IPS-20b (cell line): ENCODE measurements at regions not wholly inside any gene's neighbourhood (a gene's known extent, or its start where the extent isn't known, plus 50 kb on each side); places are given as distances from the start of the nearest gene placed in this dataset.

Experiments used
- H3K27ac ChIP-seq: one replicate; pipeline ENCODE4 v1.5.1; 2013; ENCODE audit warnings: low read length
- H3K27me3 ChIP-seq: 2 replicates; pipeline ENCODE4 v1.6.1; 2013; ENCODE audit warnings: mild to moderate bottlenecking, low read length, inconsistent platforms; ENCODE audit not compliant: insufficient read depth
- H3K36me3 ChIP-seq: 2 replicates; pipeline ENCODE4 v1.6.1; 2013; ENCODE audit warnings: low read depth, mild to moderate bottlenecking, inconsistent platforms, low read length, moderate library complexity; ENCODE audit not compliant: insufficient read depth
- H3K4me1 ChIP-seq: 2 replicates; pipeline ENCODE4 v1.6.1; 2013; ENCODE audit warnings: mild to moderate bottlenecking, control low read depth, inconsistent platforms, low read length, moderate library complexity; ENCODE audit not compliant: insufficient read depth
- H3K4me3 ChIP-seq: 2 replicates; pipeline ENCODE4 v1.5.1; 2013; ENCODE audit warnings: mild to moderate bottlenecking, low read length, inconsistent platforms
- H3K9ac ChIP-seq: 2 replicates; pipeline ENCODE4 v1.6.1; 2013; ENCODE audit warnings: low read depth, mild to moderate bottlenecking, inconsistent platforms, low read length, moderate library complexity
- H3K9me3 ChIP-seq: 2 replicates; pipeline ENCODE4 v1.6.1; 2013; ENCODE audit warnings: mild to moderate bottlenecking, low read depth, low read length, inconsistent platforms; ENCODE audit not compliant: insufficient read depth

DNA sequence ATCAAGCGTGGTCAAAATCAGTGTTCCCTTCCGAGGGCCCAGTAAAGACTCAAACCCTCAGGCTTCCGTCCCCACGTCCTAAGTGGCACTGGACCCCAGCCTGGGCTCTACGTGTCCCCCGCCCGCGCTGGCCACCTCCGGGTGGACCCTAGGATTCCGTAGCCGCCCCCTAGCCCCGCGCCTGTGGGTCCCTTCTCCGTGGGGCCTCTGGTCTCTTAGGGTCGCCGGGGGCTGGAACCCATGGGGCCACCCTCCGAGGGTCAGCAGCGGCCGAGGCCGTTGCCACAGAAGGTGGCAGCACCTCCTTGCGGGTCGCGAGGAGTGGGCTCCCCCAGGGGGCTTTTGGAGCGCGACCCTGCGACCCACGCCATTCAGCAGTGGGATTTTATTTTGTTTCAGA lies 170.5 kb upstream of the EEPD1 start:
- Histone ChIP-seq H3K9me3 (no peaks in the 10 kb centered on the region), H3K36me3 (no peaks in the 10 kb centered on the region), H3K4me3 (no peak overlapping the region), H3K27me3 (no peaks in the 10 kb centered on the region), H3K27ac (no peak overlapping the region), H3K9ac (no peak overlapping the region), H3K4me1 (peaks cover 13% of the 10 kb centered on the region)

DNA sequence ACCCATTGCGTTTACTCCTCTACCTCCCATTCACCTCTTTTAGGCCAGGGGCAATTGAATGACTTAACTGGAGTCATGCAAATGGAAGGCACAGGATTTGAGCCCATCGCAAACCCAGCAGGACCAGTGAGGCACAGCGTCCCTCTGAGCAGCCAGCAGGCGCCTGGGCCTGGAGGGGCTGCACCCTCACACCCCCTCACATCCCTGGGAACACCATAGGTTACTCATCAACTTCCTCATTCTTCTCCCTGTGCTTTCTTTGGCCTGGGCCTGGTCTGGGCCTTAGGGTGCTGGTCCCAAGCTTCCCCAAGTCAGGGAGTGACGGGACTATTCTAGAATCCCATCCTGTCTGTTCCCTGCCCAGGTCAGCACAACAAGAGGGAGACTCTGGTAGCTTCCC lies 169.4 kb upstream of the EEPD1 start:
- H3K9me3 ChIP-seq = no peaks in the 10 kb centered on the region
- no peaks in the 10 kb centered on the region for H3K27me3 ChIP-seq
- peaks cover 12% of the 10 kb centered on the region for H3K4me1 ChIP-seq

DNA sequence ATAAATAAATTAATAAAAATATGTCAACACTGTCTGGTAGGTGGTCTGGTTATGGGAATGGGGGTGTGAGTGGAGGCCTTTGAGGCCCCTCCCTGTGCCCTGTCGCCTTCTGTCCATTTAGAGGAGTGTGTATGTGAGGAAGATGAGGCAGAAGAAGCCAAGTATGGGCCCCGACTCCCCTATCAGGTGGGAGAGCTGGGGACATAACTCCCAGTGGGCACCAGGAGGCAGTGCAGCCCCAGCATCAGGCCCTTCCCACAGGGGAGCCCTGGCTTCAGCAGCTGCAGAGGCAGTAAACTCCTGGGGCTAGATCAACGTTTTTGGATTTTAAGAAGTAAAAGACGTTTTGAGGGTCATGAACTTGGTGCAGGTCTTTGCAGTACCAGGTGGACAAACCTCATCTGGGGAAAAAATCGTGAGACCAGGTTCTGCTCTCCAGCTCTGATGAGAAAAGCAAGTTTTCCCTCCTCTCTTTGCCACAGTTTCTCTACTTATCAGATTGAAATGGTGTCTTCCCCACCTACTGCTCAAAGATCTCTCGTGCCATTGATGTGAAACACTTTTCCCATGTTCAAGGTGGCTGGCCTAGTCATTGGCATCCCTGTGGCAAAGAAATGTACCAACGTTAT lies 167.8 kb upstream of the EEPD1 start:
- Histone ChIP-seq H3K4me3 (no peak overlapping the region), H3K9me3 (no peaks in the 10 kb centered on the region), H3K9ac (0 out of 2 replicates have a peak overlapping the region, but pooled peaks have one; percentile 54), H3K36me3 (no peaks in the 10 kb centered on the region), H3K27me3 (no peaks in the 10 kb centered on the region), H3K4me1 (no peaks in the 10 kb centered on the region), H3K27ac (no peak overlapping the region)

More for the DNA sequence above, 169.4 kb upstream of the EEPD1 start:
- no peak overlapping the region for H3K4me3 ChIP-seq
- H3K27ac ChIP-seq = no peak overlapping the region
- no peaks in the 10 kb centered on the region for H3K36me3 ChIP-seq
- no peak overlapping the region for H3K9ac ChIP-seq

DNA sequence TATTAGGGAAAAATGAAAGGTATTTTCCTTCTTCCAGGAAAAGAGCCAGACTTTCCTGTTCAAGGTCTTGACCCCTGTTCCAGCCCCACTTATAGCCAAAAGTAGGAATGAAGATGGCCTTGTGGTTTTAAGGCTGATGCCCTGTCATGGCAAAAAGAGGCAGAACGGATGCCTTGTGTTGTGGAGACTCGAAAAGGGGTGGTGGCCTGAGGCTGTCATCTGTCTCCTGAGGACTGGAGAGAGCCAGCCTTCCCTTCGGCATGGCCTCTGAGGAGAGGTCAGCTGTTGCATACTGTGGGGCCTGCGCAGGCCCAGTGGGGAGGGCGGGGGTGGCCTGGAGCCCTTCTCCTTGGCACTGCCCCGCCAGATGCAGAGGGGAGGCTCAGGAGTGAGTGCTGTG lies 166.0 kb upstream of the EEPD1 start:
- H3K9ac ChIP-seq = no peak overlapping the region
- H3K9me3 ChIP-seq = no peaks in the 10 kb centered on the region
- no peak overlapping the region for H3K27ac ChIP-seq
- H3K36me3 ChIP-seq = no peaks in the 10 kb centered on the region
- H3K4me1 ChIP-seq = no peaks in the 10 kb centered on the region
- no peaks in the 10 kb centered on the region for H3K27me3 ChIP-seq
- no peak overlapping the region for H3K4me3 ChIP-seq

DNA sequence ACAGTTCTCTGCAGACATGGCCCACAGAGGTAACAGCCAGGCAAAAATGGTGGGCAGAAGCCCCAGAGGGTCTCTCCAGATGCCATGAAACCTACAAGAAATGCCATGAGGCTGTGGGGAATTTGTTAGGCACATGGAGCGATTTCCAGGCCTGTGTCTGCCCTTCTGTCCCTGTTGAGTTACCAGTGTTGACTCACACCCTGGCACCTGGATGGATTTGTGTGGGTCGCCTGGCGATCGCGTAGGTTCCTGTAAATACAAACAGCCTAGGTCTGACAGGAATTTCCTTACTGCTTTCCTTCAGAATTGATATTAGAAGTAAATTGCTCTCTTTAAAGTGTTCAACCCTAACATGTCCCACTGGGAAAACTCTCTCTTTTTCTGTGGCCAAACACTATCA lies 164.9 kb upstream of the EEPD1 start:
- no peaks in the 10 kb centered on the region for H3K9me3 ChIP-seq
- no peaks in the 10 kb centered on the region for H3K36me3 ChIP-seq
- H3K9ac ChIP-seq = no peak overlapping the region
- H3K27me3 ChIP-seq = no peaks in the 10 kb centered on the region
- H3K27ac ChIP-seq = no peak overlapping the region
- no peak overlapping the region for H3K4me3 ChIP-seq
- H3K4me1 ChIP-seq = no peaks in the 10 kb centered on the region

DNA sequence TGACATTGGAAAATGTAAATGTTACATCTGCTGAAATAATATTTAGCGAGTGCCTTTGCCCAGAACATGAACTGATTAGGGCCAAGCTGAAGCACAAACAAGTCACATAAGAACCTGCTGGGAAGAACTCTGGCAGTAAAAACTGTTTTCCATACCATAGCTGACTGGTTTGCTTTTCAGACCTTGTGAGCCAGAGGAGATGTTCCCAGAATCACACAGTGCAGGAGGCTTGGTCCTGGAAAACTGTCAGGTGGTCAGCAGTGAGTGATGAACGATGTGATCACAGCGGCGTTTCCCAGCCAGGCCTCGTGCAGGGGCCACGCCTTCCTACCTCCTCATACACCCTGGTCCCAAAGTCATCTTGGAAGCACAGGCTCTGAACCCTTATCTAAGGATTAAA lies 164.2 kb upstream of the EEPD1 start:
- H3K9ac ChIP-seq = no peak overlapping the region
- no peaks in the 10 kb centered on the region for H3K9me3 ChIP-seq
- no peak overlapping the region for H3K27ac ChIP-seq
- no peaks in the 10 kb centered on the region for H3K36me3 ChIP-seq
- H3K4me3 ChIP-seq = no peak overlapping the region
- no peaks in the 10 kb centered on the region for H3K4me1 ChIP-seq
- H3K27me3 ChIP-seq = no peaks in the 10 kb centered on the region

DNA sequence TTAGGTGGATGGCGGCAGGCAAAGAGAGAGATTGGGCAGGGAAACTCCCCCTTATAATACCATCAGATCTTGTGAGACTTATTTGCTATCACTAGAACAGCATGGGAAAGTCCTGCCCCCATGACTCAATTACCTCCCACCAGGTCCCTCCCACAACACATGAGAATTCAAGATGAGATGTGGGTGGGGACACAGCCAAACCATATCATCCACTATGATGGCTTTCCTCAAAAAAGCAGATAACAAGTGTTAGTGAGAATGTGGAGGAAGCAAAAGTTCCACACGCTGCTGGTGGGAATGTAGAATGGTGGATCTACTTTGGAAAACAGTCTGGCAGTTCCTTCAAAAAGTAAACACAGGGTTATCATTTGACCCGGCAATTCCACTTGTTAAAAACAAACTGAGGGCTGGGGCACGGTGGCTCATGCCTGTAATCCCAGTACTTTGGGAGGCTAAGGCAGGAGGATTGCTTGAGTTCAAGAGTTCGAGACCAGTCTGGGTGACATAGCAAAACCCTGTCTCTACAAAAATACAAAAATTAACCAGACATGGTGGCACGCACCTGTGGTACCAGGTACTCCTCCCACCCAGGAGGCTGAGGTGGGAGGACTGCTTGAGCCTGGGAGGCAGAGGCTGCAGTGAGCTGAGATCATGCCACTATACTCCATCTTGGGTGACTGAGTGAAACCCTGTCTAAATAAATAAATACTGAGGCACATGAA lies 161.4 kb upstream of the EEPD1 start:
- Histone ChIP-seq H3K27ac (no peak overlapping the region), H3K9ac (no peak overlapping the region), H3K4me1 (no peaks in the 10 kb centered on the region)

DNA sequence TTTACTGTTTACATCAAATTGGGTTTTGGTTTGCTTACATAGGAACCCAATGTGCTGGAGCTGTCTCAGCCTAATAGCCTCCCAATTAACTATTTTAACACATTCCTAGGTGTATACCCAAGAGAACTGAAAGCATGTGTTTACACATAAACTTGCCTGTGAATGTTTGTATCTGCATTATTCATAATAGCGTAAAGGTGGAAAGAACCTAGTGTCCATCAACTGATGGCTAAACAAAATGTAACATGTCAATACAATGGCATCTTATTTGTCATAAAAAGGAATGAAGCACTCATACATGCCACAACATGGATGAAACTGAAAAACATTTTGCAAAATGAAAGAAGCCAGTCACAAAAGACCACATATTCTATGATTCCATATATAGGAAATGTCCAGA lies 160.6 kb upstream of the EEPD1 start:
- H3K36me3 ChIP-seq = no peaks in the 10 kb centered on the region
- no peaks in the 10 kb centered on the region for H3K27me3 ChIP-seq
- H3K4me1 ChIP-seq = no peaks in the 10 kb centered on the region
- no peaks in the 10 kb centered on the region for H3K9me3 ChIP-seq
- no peak overlapping the region for H3K9ac ChIP-seq
- no peak overlapping the region for H3K4me3 ChIP-seq
- no peak overlapping the region for H3K27ac ChIP-seq

More for the DNA sequence above, 161.4 kb upstream of the EEPD1 start:
- Histone ChIP-seq H3K27me3 (no peaks in the 10 kb centered on the region), H3K9me3 (no peaks in the 10 kb centered on the region), H3K4me3 (no peak overlapping the region), H3K36me3 (no peaks in the 10 kb centered on the region)

DNA sequence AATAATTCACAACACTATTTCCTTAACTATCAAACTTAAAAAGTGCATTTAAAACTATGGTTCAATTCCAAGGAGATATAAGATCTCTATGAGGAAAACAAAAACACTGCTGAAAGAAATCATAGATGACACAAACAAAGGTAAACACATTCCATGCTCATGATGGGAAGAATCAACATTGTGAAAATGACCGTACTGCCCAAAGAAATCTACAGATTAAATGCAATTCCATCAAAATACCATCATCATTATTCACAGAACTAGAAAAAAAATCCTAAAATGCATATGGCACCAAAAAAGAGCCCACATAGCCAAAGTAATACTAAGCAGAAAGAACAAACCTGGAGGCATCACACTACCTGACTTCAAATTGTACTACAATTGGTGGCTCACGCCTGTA lies 159.9 kb upstream of the EEPD1 start:
- Histone ChIP-seq H3K9me3 (no peaks in the 10 kb centered on the region), H3K27ac (no peak overlapping the region), H3K4me3 (no peak overlapping the region), H3K36me3 (no peaks in the 10 kb centered on the region), H3K4me1 (no peaks in the 10 kb centered on the region), H3K9ac (no peak overlapping the region), H3K27me3 (no peaks in the 10 kb centered on the region)

DNA sequence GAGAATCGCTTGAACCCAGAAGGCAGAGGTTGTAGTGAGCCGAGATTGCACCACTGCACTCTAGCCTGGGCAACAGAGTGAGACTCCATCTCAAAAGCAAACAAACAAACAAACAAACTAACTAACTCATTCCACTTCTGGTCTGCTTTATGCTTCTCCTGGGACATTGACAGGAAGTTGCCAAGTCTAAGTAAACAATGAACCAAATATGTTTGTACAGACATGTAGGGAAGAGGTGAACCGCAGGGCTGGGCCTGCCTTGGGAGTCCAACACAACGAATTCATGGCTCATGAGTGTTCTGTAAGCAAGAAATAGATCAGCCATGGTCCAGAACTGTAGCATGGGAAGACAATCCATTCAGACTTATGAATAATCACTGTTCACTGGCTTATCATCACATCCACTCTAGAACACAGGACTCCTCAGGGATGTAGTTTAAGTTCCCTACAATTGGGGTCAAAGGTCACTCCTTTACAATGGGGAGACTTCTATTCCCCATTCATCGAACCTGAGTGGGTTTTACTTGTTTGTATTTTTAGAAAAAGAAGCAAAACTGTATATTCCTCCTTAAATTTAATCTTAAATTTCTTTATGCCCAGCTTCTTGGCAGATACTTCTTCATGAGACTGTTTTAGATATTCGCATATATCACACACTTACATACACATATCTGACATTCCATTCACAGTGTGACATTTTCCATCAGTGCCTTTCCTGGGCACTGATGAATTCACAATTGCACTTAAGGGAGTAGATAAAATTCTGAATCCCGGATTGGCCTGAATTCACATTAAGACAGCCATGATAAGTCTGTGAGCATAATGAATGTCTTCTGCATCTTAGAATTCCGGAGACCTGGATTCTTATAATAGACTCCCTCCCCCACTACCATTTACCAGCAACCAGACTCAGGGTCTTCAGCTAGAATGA lies 159.1 kb upstream of the EEPD1 start:
- Histone ChIP-seq H3K4me1 (no peaks in the 10 kb centered on the region), H3K9me3 (no peaks in the 10 kb centered on the region), H3K4me3 (no peak overlapping the region), H3K9ac (no peak overlapping the region), H3K27ac (no peak overlapping the region), H3K27me3 (no peaks in the 10 kb centered on the region), H3K36me3 (no peaks in the 10 kb centered on the region)

DNA sequence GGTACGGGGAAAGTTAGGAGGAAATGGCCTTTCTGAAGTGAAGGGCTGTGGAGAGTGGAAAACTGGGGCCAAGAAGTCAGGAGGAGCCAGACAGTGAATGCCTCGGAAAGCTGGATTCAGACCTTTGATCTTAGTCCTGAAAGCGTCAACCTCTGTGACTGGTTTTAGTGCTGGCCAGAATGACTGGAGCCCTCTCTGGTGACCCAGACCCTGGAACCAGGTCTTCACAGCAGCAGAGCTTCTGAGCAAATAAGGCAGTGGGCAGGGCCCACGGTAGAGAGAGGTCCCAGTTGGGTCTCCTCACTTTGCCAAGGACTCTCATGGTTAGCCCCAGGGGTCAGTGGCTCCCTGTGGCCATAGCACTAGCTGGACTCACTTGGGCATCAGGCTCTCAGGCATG lies 157.7 kb upstream of the EEPD1 start:
- no peaks in the 10 kb centered on the region for H3K9me3 ChIP-seq
- no peaks in the 10 kb centered on the region for H3K4me1 ChIP-seq
- H3K36me3 ChIP-seq = no peaks in the 10 kb centered on the region
- no peaks in the 10 kb centered on the region for H3K27me3 ChIP-seq
- H3K27ac ChIP-seq = no peak overlapping the region
- H3K4me3 ChIP-seq = no peak overlapping the region
- H3K9ac ChIP-seq = no peak overlapping the region
